Pancreas (tissue), 10 donors: ENCODE measurements at regions not wholly inside any gene's neighbourhood (a gene's known extent, or its start where the extent isn't known, plus 50 kb on each side); places are given as distances from the start of the nearest gene placed in this dataset.

Source experiments
- ATAC-seq, 4 donors: fragments of 200-7000 bp; cut with Tn5 transposase; one replicate each; pipeline versions ENCODE4 v1.8.0 to v1.9.1; 2020; ENCODE audit warnings: mild to moderate bottlenecking in 4 of 4, moderate library complexity in 4 of 4
- DNase-seq, 6 donors: peaks; one replicate each; pipeline ENCODE4 v3.0.0-alpha.2; 2020
- FAIRE-seq: peaks from 2 replicates; lab custom pipeline; 2012; peaks lifted over from hg19 to GRCh38; lab: Jason Lieb, UNC
- H3K27ac ChIP-seq, 4 donors: fragments of 200-600 bp; sonication (generic); 1 replicate in 3 of 4; 2 replicates in 1 of 4; pipeline versions ENCODE4 v1.5.0 to v1.8.0; 2020
- H3K27me3 ChIP-seq, 4 donors: fragments of 200-600 bp; one replicate each; pipeline ENCODE4 v1.8.0; 2021
- H3K36me3 ChIP-seq, 3 donors: fragments of 200-600 bp; sonication (generic) in 1 of 3; one replicate each; pipeline versions ENCODE4 v1.5.0 to v1.8.0; 2020 to 2021
- H3K4me1 ChIP-seq, 3 donors: fragments of 200-600 bp; one replicate each; pipeline ENCODE4 v1.8.0; 2021
- H3K4me3 ChIP-seq, 4 donors: fragments of 200-600 bp; sonication (generic) in 2 of 4; one replicate each; pipeline versions ENCODE4 v1.5.0 to v1.8.0; 2020 to 2021
- H3K9me3 ChIP-seq, 4 donors: fragments of 200-600 bp; one replicate each; pipeline ENCODE4 v1.8.0; 2021
- WGBS, 2 donors: extraction: QIAGEN DNeasy Blood & Tissue Kit; methylation state at CpG; one replicate each; pipeline ENCODE4 v1.1.7; 2013; 5-methylcytosine and 5-hydroxymethylcytosine counted together
- intact Hi-C, 3 donors: fragments of 100-400 bp; cut with DNase I; formaldehyde crosslinking; loops; one replicate each; pipeline versions ENCODE4 v1.11.1 to v1.14.2; 2022
- TF ChIP-seq, protein P1 (sequence below), 4 donors: fragments of 200-600 bp; sonication (generic) in 3 of 4; IDR thresholded peaks; one replicate each; pipeline versions ENCODE4 v1.5.0 to v1.8.0; 2021; ENCODE audit warnings: antibody characterized with exemption in 4 of 4
- donor health status: healthy with polysubstance abuse.
- donor health status: DM: no; HTN: no; CAD: no; lungs with moderate emphysema.
- donor health status: DM: no; HTN: no; CAD: no.
- donor health status: control.
- donor health status: control.
- donor health status: Bipolar disorder and iron deficiency.
- donor health status: DM: yes; HTN: yes; CAD: no.
- donor health status: DM: no; HTN: no; CAD: no.
- donor health status: DM: no; HTN: no; CAD: no.
- donor health status: DM: yes; HTN: yes; CAD: no.

DNA sequence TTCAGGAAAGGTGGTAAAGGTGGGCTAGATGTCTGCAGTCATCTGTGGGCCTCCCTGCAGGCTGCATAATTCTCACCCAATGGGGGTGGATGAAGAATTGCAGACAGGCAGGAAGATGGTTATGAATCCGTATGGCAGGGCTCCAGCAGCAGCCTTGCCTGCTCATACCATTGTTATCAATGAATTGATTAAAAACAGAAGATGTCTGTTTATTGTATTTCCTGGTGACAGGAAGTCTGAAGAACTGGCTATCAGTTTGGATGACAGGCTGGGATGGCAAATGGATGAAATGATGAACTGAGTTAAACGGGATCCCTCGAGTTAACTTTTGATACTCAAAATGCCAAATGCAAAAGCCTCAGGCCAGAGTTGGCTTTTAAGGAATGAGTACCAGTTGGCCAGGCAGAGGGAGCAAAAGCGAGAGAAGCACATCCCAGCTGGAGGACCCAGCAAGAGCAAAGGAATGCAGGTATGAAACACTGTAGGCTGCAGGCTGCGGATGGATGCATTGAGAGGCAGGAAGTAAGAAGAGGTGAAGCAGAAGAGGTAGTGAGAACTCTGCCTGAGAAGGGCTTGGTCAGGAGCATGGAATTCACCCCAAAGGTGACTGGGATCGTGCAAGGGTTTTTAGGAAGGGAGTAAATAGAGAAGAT, 550.0 kb upstream of the TBX3 start:
- TF ChIP-seq, protein P1, sequence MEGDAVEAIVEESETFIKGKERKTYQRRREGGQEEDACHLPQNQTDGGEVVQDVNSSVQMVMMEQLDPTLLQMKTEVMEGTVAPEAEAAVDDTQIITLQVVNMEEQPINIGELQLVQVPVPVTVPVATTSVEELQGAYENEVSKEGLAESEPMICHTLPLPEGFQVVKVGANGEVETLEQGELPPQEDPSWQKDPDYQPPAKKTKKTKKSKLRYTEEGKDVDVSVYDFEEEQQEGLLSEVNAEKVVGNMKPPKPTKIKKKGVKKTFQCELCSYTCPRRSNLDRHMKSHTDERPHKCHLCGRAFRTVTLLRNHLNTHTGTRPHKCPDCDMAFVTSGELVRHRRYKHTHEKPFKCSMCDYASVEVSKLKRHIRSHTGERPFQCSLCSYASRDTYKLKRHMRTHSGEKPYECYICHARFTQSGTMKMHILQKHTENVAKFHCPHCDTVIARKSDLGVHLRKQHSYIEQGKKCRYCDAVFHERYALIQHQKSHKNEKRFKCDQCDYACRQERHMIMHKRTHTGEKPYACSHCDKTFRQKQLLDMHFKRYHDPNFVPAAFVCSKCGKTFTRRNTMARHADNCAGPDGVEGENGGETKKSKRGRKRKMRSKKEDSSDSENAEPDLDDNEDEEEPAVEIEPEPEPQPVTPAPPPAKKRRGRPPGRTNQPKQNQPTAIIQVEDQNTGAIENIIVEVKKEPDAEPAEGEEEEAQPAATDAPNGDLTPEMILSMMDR (IDR thresholded peaks at IDR 0.05) = no peak
- 24 to 40% methylated on average over 6 of the region's 6 CpGs for WGBS, 2 donors
- ATAC-seq (no peak), FAIRE-seq (no peak), DNase-seq (no peak)
- H3K9me3 ChIP-seq = no peaks in the 10 kb centered on the region
- intact Hi-C loops = no loop called here
- no peaks in the 10 kb centered on the region for H3K4me1 ChIP-seq
- H3K27ac ChIP-seq = no peak overlapping the region
- no peak overlapping the region for H3K4me3 ChIP-seq
- no peaks in the 10 kb centered on the region for H3K36me3 ChIP-seq
- H3K27me3 ChIP-seq = peaks cover 0 to 7% (median 0%) of the 10 kb centered on the region in 4 donors

DNA sequence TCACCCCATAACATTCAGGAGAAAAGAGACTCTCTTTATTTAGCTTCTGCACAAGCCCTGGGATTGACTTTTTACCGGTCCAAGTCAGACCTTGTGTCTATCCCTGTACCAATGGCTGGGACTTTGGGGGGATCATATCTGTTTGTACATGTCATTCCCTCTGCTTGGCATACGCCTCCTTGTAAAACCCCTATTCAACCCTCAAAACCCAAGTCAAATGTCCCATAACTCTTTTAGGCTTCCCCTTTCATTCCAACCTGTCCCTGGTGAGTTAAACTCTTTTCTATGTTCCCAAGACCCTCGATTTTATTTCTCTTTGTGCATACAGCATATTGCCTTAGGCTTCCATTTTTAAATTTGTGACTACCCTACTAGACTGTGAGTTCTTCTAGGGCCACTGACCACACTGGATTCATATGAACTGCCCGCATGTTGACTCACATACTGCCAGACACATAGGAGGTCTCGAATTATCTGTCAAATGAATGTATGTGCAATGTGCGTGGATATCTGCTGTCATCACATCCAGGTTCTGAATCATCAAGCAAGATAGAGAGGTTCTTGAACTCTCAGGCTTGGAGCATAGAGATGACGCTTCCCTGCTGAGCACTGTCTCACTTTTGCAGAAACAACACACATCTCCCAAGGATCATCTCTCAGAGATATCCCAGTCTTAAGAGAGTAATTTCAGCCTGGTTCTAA, 548.6 kb upstream of the TBX3 start:
- Histone ChIP-seq H3K4me3 (no peak overlapping the region), H3K27ac (no peak overlapping the region), H3K9me3 (no peaks in the 10 kb centered on the region), H3K27me3 (peaks cover 0 to 7% (median 0%) of the 10 kb centered on the region in 4 donors), H3K36me3 (no peaks in the 10 kb centered on the region), H3K4me1 (no peaks in the 10 kb centered on the region)
- no peak for DNase-seq
- no peak for FAIRE-seq
- WGBS, 2 donors = 66 to 80% methylated on average over 7 of the region's 7 CpGs
- intact Hi-C loops = no loop called here
- TF ChIP-seq, protein P1 (IDR thresholded peaks at IDR 0.05) = no peak
- ATAC-seq = no peak

DNA sequence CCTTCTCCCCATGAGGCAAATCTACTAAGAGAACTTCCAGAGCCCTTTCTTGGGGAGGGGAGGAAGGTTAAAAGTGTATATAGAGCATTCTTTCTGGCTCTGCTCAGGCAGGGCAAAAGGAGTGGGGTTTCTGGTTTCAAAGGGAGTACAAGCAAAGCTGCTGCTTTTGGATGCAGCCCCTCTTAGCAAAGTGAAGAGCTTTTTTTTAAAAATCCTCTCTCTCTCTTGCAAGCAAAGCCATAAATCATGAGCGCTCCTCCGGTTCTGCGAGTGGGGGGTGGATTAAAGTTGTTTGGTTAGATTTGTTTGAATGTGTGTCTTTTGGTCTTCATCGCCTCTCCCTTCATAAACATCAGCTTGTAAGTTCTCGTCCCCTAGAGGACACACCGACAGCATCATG, 546.6 kb upstream of the TBX3 start:
- Histone ChIP-seq H3K4me1 (no peaks in the 10 kb centered on the region), H3K9me3 (no peaks in the 10 kb centered on the region), H3K4me3 (no peak overlapping the region), H3K27ac (no peak overlapping the region), H3K36me3 (no peaks in the 10 kb centered on the region), H3K27me3 (peaks cover 0 to 7% (median 0%) of the 10 kb centered on the region in 4 donors)
- 14 to 20% methylated on average over 6 of the region's 6 CpGs for WGBS, 2 donors
- DNase-seq (no peak), ATAC-seq (no peak), FAIRE-seq (no peak)
- intact Hi-C loops = no loop called here
- TF ChIP-seq, protein P1 (IDR thresholded peaks at IDR 0.05) = no peak

DNA sequence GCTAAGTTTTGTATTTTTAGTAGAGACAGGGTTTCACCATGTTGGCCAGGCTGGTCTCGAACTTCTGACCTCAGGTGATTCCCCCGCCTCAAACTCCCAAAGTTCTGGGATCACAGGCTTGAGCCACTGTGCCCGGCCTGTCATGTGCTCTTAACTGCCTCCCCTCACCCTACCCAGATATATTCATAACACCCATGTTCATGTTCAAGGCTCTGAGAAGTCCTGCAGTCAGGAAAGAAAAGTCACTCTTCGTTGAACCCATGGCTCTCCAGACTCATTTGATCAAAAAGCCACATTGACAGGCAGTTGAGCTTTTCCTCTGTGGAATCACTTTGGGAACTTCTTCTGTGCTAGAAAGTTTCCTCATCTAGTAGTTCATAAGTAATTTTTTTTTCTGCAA, 545.5 kb upstream of the TBX3 start:
- FAIRE-seq = no peak
- Histone ChIP-seq H3K4me1 (no peaks in the 10 kb centered on the region), H3K27ac (no peak overlapping the region), H3K27me3 (peaks cover 0 to 1% (median 0%) of the 10 kb centered on the region in 4 donors), H3K36me3 (no peaks in the 10 kb centered on the region), H3K9me3 (no peaks in the 10 kb centered on the region), H3K4me3 (no peak overlapping the region)
- ATAC-seq = no peak
- TF ChIP-seq, protein P1 (IDR thresholded peaks at IDR 0.05) = no peak
- intact Hi-C loops = no loop called here
- WGBS, 2 donors = 74 to 83% methylated on average over 4 of the region's 4 CpGs
- DNase-seq = no peak

DNA sequence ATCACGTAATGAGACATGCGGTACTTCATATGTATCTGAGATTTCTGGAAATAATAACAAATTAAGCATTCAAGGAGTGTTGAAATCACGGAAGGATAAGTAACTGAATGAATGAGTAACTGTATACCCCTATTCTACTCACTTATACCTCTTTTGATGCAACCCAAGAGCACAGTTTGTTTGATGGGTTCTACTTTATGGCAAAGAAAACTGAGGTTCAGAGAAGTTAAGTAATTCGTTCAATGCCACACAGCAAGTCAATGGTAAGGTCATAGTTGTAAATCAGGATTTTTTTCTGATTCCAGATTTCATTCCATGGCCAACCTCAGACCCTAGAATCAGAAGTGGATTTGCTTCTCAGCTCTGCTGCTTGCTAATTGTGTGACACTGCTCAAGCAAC, 544.5 kb upstream of the TBX3 start:
- no peaks in the 10 kb centered on the region for H3K36me3 ChIP-seq
- ATAC-seq (no peak), FAIRE-seq (no peak), DNase-seq (no peak)
- 65 to 87% methylated on average over 4 of the region's 4 CpGs for WGBS, 2 donors
- no peaks in the 10 kb centered on the region for H3K9me3 ChIP-seq
- TF ChIP-seq, protein P1 (IDR thresholded peaks at IDR 0.05) = no peak
- no peaks in the 10 kb centered on the region for H3K4me1 ChIP-seq
- H3K27ac ChIP-seq = no peak overlapping the region
- no peaks in the 10 kb centered on the region for H3K27me3 ChIP-seq
- H3K4me3 ChIP-seq = no peak overlapping the region
- intact Hi-C loops = no loop called here
